HG03097 (cell line): ENCODE measurements at regions not wholly inside any gene's neighbourhood (a gene's known extent, or its start where the extent isn't known, plus 50 kb on each side); places are given as distances from the start of the nearest gene placed in this dataset.
A peak's percentile ranks its signal among the peaks of the same experiment; 100 is the strongest.
"Not testable (repeated sequence)": the region's sequence is repeated elsewhere in the genome, so short reads cannot be mapped to it uniquely, and the experiment has no call there.

Source experiments
- ATAC-seq: cut with Tn5 transposase; IDR thresholded peaks from one replicate; pipeline ENCODE4 v1.9.1; 2021; ENCODE audit not compliant: unreplicated experiment, low FRiP score

- ATAC-seq: no peak
Measured at GRCh38 chr13:50222569-50223332, 207.5 kb downstream of the KCNRG start.

GRCh38 chr13:50224534-50224933, 209.3 kb downstream of the KCNRG start:
- ATAC-seq: peak; percentile 54

GRCh38 chr13:50225193-50226155, 210.2 kb downstream of the KCNRG start:
- ATAC-seq: no peak

GRCh38 chr13:50226515-50227155, 211.4 kb downstream of the KCNRG start:
- no peak for ATAC-seq

GRCh38 chr13:50227361-50227760, 212.1 kb downstream of the KCNRG start:
- no peak for ATAC-seq

GRCh38 chr13:50228527-50228926, 213.3 kb downstream of the KCNRG start:
- no peak for ATAC-seq

GRCh38 chr13:50229960-50230661, 214.9 kb downstream of the KCNRG start:
- no peak for ATAC-seq

- ATAC-seq: no peak
Measured at GRCh38 chr13:50230662-50230978, 215.4 kb downstream of the KCNRG start.

- ATAC-seq: not testable (repeated sequence)
Measured at GRCh38 chr13:50233574-50233973, 218.3 kb downstream of the KCNRG start.

GRCh38 chr13:50235604-50236342, 220.5 kb downstream of the KCNRG start:
- ATAC-seq: no peak

GRCh38 chr13:50236898-50237318, 221.7 kb downstream of the KCNRG start:
- ATAC-seq: peak; percentile 79

- ATAC-seq: no peak
Measured at GRCh38 chr13:50238922-50239321, 223.7 kb downstream of the KCNRG start.

- ATAC-seq: no peak
Measured at GRCh38 chr13:50241479-50241878, 226.2 kb downstream of the KCNRG start.

GRCh38 chr13:50243931-50244330, 228.7 kb downstream of the KCNRG start:
- no peak for ATAC-seq

GRCh38 chr13:50244355-50244712, 229.1 kb downstream of the KCNRG start:
- ATAC-seq: no peak

- peak; percentile 77 for ATAC-seq
Measured at GRCh38 chr13:50244713-50245574, 229.7 kb downstream of the KCNRG start.

- ATAC-seq: no peak
Measured at GRCh38 chr13:50247223-50247622, 232.0 kb downstream of the KCNRG start.

- ATAC-seq: no peak
Measured at GRCh38 chr13:50248516-50249143, 233.4 kb downstream of the KCNRG start.

- ATAC-seq: no peak
Measured at GRCh38 chr13:50249144-50249521, 233.9 kb downstream of the KCNRG start.
